NCI-H1417 (cell line): ENCODE measurements at regions not wholly inside any gene's neighbourhood (a gene's known extent, or its start where the extent isn't known, plus 50 kb on each side); places are given as distances from the start of the nearest gene placed in this dataset.
A peak's percentile ranks its signal among the peaks of the same experiment; 100 is the strongest.

Source experiments
- DNase-seq, 3 experiments: peaks; one replicate each; lab custom pipeline; 2025; lab: John Stamatoyannopoulos, UW

DNA sequence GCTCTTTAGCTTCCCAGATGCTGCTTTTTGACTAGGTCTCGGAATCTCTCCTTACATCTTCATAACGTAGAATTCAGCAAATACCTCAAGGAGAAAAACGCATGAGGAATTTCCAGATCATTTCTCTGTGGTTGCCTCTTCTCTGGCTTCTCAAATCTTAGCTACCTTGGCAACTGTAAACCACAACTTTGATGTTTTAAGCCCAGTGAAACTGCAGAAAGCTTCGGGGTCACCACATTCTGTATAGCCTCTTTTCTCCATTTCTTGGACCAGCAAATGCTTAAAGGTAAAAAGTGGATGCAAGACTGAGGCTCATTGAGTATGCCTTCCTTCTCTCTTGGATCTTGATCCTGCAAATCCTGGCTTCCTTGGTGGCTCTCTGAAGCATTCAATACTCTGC lies 125.5 kb upstream of the FBXL4 start:
- DNase-seq: no peak

DNA sequence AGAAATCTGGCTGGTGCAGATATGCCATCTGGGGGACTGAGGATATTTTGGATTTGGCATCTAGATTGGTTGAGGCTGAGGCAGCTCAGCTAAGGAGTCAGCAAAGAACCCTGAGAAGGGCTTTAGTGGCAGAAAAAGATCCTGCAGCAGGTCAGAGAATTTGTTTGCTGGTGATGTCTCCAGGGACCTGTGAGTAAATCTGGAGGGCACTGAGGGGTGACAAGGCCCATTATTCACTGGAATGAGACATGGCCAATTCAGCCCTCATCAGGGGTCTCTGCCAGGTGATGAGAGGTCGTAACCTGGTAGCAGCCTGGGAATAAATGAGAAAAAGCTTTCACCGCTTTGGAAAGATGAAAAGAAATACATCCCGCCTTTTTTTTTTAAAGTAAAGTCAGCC lies 118.3 kb upstream of the FBXL4 start:
- DNase-seq: peak in 1 of 3 experiments; percentile 9

DNA sequence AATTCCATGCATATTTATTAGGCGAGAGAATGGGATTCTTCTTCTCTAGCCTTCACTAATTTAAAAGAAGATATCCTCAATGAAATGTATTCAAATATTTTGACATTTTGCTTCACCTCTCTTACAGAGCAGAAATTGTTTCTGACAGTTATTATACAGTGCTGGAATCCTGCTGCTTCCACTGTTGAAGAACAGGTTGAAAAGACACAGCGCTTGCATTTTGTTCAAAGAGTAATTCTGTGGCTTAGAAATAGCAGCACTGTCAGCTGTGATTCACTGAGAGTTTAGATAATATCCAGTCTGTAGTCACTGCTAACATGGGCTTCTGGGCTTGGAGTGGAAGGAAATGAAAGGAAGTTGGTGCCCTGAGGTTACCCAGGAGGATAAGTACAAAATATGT lies 117.1 kb upstream of the FBXL4 start:
- no peak for DNase-seq

DNA sequence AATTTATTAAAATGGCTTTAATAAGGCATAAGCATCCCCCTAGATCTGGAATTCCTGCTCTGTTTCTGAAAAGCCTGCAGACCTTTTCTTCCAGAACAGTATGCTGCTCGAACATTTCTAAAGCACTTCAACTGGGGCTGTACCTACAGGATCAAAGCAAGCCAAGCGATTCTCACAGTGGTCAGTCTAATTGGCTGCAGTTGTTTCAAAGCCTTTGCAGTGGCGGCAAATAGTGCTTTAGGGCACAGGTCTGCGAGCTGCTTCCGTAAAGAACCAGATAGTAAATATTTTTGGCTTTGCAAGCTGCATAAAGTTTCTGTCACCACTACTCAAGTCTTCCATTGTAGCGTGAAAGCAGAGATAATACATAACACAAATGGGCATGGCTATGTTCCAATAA lies 88.9 kb upstream of the FBXL4 start:
- no peak for DNase-seq

DNA sequence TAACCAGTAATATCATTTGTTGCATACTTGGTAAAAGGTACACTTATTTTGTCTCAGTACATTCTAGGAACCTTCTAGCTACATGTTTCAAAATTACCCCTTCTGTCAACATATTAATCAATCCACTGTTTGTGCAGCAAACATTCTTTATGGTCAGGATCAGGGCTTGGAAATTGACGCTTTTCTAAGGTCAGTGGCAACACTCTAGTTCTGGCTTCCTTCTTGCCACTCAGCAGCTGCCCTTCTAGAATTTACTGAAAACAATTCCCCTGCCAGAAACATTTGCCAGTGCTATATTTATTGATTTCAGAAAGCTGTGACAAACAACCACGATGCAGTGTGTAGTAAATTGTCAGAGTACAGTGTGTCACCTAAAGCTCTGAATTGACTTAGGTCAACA lies 84.7 kb upstream of the FBXL4 start:
- DNase-seq: peak in 1 of 3 experiments; percentile 50

DNA sequence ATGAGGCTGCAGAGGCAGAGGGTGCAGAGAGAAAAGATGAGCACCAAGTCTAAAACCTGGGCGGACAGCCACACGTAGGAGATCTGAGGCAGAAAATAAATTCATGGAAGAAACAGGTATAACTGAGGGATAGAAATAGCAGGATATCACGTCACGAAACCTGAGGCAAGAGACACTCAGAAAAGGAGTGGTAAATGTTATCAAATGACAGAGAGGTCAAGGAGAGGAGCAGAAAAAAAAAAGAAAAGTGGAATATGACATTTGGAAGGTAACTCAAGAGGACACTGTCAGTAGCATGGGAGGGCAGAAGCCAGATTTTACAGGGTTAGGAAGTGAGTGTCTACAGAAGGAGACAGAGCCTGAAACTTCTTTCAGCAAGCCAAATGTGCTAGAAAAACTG lies 84.2 kb upstream of the FBXL4 start:
- no peak for DNase-seq

DNA sequence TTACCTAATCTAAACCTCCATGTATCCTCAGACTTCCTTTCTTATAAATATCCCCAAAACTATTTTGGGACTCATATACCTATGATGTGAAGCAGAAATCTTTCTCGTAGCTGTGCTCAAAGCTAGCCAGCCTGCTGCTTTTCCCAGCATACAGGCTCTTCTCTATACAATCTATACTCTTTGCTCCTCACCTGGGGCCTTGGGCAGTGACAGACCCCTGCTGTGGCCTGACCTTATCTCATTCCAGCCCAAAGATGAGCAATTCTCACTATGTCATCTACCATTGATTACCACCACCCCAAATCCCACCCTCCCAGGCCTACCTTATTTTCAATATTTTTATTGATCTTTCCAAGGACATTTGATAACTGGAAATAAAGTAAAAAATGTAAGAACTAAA lies 83.2 kb upstream of the FBXL4 start:
- DNase-seq: no peak

DNA sequence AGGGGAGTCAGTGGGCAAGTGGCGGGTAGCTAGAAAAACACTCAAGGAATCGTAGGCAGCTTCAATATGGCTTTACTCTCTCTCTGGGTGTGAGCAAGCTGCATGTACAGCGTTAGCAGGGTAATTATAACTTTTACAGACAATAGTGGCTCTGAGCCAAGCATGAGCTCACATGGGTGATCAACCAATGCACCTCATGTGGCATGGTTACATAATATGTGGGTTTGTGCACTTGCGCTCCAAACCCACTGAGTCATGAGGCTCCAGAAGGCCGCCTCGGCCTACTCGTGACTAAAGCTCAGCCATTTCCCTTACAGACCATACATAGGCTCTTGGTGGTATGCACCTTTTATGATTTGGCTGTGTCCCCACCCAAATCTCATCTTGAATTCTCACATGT lies 78.4 kb upstream of the FBXL4 start:
- no peak for DNase-seq

DNA sequence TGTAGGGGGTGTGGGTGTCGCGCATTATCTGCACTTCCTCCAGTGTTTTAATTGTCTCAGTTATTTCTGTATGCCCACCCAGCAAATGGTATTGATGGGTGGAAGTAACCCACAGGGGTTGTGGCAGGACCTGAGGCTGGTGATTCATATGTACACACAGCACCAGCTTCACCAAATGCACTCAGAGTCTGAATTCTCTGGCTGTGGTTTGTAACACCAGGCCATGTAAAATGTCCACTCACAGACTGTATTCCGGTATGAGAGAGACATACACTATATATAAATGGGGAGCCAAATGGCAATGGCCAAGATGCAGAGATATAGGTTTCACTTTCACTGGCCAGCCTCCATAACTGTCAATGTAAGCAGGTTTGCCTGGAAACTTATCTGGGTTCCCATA lies 76.3 kb upstream of the FBXL4 start:
- no peak for DNase-seq

DNA sequence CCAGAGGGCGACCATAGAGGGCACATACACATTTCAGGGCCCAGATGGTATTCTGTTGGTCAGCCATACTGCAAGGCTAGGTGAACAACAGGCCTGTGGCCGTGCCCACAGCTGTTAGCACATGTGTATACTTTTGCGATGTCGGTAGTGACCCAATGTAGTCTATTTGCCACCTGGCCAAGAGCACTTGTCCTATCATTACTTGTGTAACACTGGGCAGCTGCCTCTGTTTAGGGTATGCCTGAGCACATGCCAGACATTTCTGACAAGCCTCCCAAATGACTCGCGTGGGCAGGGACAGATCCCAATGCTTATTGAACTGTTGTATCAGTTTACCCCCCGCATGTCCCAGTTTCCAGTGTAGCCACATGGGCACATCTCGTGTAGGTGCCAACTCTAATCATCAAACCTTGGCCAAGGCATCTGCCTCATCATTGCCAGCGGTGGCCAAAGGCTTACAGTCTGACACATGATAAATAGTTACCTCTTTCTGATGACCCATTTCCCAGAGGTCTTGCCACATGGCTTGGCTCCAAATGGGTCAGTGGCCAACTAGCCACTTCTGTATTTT lies 74.4 kb upstream of the FBXL4 start:
- no peak for DNase-seq

DNA sequence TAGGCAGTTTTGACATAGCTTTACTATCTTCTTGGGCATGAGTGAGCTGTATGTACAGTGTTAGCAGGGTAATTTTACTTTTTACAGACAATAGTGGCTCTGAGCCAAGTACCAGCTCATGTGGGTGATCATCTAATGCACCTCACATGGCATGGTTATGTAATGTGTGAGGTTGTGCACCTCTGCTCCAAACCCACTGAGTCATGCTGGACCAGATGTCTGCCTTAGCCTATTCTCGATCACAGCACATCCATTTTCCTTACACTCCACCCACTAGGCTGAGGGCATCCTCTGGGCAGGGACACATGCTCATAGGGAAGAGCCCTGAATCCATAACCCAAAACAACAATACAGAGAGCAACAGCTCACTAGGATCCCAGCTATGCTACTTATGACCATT lies 71.6 kb upstream of the FBXL4 start:
- no peak for DNase-seq

DNA sequence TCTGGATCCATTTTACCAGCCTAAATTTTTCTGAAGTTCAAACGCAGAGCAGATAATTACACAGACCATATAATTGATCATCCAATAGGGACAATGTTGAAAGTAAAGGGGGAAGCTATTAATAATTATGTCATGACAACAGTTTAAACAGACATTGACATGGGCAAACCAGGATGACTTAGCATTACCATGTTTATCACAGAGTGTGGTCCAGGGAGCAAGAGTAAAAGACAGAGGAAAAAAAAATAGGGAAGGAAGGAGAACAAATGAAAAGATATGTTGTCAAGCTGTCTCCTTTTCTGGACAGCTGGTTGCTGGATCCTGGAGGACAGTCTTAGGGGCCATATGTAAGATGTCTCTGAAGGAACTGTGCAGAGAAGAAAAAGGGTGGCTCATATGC lies 69.4 kb upstream of the FBXL4 start:
- DNase-seq: peak in 1 of 3 experiments; percentile 40

DNA sequence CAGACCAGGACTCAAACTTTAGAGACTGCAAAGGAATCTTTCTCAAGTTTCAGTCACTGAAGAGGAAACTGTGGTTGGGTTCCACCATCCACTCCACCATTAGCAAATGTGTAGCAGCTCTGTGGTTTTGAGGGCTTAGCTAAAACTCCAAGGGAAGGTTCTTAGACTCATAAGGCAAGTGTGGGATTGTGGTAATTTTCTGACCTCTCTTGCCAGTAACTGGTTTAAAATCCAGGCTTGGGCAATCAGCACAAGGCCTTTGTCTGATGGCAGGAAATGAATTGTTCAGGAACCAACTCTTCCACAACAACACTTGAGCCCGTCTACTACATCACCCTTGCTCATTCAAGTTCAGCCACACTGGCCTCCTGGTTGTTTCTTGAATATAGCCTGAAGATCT lies 68.6 kb upstream of the FBXL4 start:
- no peak for DNase-seq

DNA sequence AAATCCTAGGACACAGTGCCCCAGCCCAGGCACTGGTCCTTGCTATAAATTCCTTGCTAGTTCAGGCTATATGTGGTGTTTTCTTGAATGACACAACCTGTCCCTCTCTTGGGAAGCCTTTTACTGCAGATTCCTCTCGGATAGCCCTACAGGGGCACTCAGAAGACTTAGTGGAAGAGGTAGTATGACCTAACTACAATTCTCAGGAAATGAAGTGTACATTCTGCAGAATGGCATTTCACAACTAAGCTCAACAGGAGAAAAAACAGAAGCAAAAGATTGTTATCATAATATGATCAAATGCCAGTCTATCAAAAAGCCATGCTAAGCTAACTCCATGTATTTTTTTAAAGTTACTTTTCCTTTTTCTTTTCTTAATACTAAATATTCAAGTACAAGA lies 66.3 kb upstream of the FBXL4 start:
- no peak for DNase-seq

DNA sequence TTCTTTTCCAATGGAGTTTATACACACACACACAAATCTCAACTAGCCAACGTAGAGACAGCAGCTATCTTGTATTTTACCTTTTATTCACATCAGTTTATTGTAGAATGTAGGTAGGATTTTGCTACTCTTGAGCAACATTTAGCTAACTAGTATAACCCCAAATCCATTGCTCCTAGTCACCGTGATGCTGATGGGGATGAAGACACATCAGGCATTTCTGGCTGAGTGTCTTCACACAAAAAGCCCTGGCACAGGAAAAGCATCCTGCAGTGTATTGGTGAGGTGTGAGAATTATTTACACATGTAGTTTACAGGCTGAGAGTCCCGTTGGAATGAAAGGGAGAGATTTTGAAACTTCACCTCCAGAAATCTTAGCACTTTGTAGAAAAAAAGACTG lies 65.9 kb upstream of the FBXL4 start:
- DNase-seq: no peak

DNA sequence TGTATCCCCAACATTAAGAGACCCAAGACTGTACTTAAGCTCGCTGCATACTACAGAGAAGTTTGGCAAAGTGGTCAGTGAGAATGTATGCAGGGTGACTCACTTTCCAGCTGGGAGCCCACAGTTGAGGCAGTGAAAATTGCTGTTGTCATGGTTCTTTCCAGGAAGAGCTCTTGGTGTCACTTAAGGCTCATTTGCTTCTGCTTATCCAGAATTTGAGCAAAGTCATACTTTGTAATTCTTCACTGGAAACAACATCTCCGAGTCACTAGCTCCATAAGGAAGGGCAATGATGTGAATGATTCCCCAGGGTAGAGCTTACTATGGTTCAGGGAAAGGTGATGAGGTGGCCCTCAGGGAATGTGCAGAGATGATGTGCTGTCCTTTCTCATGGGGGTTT lies 65.4 kb upstream of the FBXL4 start:
- DNase-seq: no peak

DNA sequence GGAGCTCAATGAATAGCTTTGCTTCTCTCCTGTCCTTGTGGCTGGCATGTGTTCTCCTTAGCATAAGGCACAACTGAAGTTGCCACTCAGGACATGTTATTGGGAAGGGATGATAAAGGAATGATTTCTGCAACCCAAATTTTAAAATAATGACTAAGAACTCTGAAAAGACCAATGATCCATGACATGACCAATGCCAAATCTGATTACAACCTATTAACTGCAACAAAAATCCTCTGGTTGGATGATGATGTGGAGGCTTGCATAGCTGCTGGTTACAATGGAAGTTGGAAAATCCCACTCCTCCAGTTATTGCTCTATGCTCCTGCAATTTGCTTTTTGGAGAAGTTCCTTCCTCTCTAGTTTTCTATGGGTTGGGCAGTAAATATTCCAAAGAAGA lies 63.4 kb upstream of the FBXL4 start:
- no peak for DNase-seq

DNA sequence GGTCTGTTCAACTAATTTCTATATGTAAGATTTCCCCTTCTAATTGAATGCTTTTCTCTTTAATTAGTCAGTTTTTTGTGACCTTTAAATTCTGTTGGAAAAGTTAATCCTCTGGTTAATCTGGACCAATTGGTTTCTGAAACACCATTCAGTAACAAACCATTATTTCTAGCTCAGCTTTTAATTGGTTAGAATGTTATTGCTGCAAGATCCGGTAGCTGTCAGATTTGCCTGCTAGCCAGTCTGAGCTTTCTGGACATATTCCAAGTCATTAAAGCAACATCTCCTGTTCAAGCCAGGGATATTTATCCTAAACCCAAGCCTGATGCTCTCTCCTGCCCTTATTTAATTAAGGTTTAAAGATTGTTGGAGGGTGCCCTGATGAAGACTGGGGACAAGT lies 55.1 kb upstream of the FBXL4 start:
- peak in 1 of 3 experiments; percentile 25 for DNase-seq

DNA sequence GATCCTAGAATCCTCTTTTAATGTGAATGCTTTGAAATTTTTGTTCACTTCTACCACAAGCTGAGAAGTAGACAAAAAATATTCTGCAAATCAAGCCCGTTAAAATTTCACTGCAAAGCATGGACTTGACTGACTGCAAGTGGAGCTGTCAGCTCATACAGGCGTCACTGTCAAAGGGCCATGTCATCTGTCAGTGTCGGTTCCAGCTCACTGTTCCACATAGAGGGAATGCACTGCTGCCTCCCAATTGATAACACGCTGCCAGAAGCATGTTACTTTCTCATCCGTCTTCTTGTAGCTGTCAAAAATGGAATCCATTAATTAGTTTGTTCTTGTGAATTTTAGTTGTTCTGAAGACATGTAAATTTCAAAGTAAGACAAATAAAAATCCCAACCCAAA lies 50.4 kb upstream of the FBXL4 start:
- no peak for DNase-seq
